Progenitor cell of endocrine pancreas (in vitro differentiated cells): ENCODE measurements at regions not wholly inside any gene's neighbourhood (a gene's known extent, or its start where the extent isn't known, plus 50 kb on each side); places are given as distances from the start of the nearest gene placed in this dataset.

Source experiments
- DNase-seq: peaks from one replicate; pipeline ENCODE4 v3.0.0; 2021; ENCODE audit warnings: low spot score; ENCODE audit not compliant: unreplicated experiment
- H3K27ac Mint-ChIP-seq: 2 replicates; pipeline ENCODE4 v1.8.0; 2021; ENCODE audit warnings: mild to moderate bottlenecking, moderate library complexity, mixed read lengths
- H3K27me3 Mint-ChIP-seq: 2 replicates; pipeline ENCODE4 v1.8.0; 2021; ENCODE audit warnings: mixed read lengths
- H3K36me3 Mint-ChIP-seq: 2 replicates; pipeline ENCODE4 v1.8.0; 2022; ENCODE audit warnings: mixed read lengths; ENCODE audit not compliant: insufficient read depth
- H3K4me1 Mint-ChIP-seq: 2 replicates; pipeline ENCODE4 v1.8.0; 2021; ENCODE audit warnings: low read depth, mixed read lengths
- H3K4me3 Mint-ChIP-seq: 2 replicates; pipeline ENCODE4 v1.8.0; 2021; ENCODE audit warnings: low read depth, mild to moderate bottlenecking, moderate library complexity, mixed read lengths
- H3K9me3 Mint-ChIP-seq: 2 replicates; pipeline ENCODE4 v1.8.0; 2021; ENCODE audit warnings: low read depth, mixed read lengths
- CTCF ChIP-seq: fragments of 200-600 bp; sonication (generic); IDR thresholded peaks from one replicate; pipeline ENCODE4 v1.5.0; 2021; ENCODE audit warnings: antibody characterized with exemption, mild to moderate bottlenecking; ENCODE audit not compliant: unreplicated experiment

DNA sequence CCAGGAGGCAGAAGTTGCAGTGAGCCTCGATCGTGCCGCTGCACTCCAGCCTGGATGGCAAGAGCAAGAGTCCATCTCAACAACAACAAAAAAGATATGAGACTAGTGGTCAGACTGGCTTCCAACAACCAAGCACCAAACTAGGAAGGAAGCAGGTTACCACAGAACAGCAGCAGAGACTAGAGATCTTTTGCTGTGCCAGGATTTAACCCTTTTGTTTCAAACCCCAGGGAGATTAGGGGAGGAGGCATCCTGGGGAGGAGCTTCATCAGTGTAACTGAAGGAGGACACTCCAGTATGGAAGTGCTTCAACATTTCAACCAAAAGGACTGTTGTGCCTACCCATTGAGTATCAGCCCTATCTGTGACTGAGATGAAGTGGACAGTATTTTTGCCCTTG is 240.3 kb downstream of the ZIC1 start:
- Mint-ChIP-seq H3K27ac (no peak overlapping the region), H3K4me3 (no peak overlapping the region), H3K9me3 (no peaks in the 10 kb centered on the region), H3K36me3 (no peaks in the 10 kb centered on the region), H3K4me1 (no peaks in the 10 kb centered on the region), H3K27me3 (no peaks in the 10 kb centered on the region)
- TF ChIP-seq CTCF, result no peak
- no peak for DNase-seq

DNA sequence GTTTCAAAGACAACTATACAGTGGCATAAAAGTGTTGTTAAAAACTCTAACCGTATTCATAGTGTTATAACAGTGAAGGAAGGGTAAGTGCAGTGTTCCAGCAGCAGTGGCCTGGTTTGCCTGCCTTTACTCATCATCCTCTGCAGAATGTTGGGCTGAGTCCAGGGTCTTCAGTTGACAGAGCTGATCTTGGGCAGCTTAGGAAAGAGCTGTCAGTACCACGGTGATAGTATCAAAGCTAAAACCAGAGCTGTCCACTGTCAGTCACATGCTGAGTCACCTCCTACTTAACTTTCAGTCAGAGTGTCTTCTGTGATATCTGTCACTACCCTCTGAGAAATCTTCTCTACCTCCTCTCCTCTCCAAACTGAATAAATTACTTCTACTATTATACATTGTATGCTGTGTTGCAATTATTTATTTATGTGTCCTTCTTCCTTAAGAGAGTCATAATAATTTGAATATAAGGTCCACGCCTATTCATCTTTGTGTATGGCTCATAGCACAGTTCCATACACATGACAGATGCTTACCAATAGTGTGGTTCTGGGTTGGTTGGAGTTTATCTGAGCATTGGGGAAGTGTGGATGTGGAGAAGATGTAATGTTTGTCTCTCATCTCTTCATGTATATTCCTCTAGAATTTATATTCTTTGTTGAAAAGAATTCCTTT is 242.1 kb downstream of the ZIC1 start:
- no peak for DNase-seq
- Mint-ChIP-seq H3K36me3 (no peaks in the 10 kb centered on the region), H3K27me3 (no peaks in the 10 kb centered on the region), H3K4me1 (no peaks in the 10 kb centered on the region), H3K27ac (no peak overlapping the region), H3K4me3 (no peak overlapping the region), H3K9me3 (no peaks in the 10 kb centered on the region)
- no peak for TF ChIP-seq CTCF

DNA sequence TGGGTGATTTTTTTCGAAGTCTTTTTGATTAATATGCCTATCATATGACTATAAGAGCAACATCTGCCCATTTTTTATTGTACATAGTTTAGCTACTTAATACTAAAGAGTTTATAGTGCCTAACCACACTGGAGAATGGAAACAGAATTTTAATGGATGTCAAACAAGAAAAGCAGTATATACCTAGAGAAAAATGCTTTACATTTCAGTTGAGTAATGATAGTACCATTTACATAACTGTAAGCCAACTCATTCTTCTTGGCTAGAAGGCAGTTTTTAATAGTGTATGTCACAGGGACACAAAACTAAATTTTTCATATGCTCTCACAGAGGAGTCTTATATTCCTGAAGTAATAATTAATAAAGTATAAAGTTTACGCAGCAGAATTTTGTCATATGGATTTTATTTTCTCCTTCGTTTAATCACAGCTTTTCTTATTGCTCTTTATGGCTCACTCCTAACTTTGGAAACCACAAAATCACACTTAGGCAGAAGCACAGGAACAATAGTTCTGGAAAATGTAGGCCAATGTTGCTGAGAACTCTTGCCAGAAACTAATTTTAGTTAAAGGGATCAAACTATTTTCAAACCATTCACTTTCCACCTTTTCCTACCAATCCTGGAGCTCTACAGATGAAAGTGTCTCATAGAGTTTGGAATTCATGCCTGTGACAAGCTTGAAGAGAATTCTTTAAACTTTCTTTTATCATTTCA is 243.6 kb downstream of the ZIC1 start:
- Mint-ChIP-seq H3K27ac (no peak overlapping the region), H3K9me3 (no peaks in the 10 kb centered on the region), H3K27me3 (no peaks in the 10 kb centered on the region), H3K36me3 (no peaks in the 10 kb centered on the region), H3K4me1 (no peaks in the 10 kb centered on the region), H3K4me3 (no peak overlapping the region)
- DNase-seq, result no peak
- TF ChIP-seq CTCF, result no peak

- Mint-ChIP-seq H3K27me3 (no peaks in the 10 kb centered on the region), H3K9me3 (no peaks in the 10 kb centered on the region), H3K4me3 (no peak overlapping the region), H3K36me3 (no peaks in the 10 kb centered on the region), H3K4me1 (no peaks in the 10 kb centered on the region), H3K27ac (no peak overlapping the region)
- no peak for DNase-seq
- no peak for TF ChIP-seq CTCF
Observed at GRCh38 chr3:147653367-147653923, 244.3 kb downstream of the ZIC1 start.

- Mint-ChIP-seq H3K27ac (no peak overlapping the region), H3K27me3 (no peaks in the 10 kb centered on the region), H3K9me3 (no peaks in the 10 kb centered on the region), H3K36me3 (no peaks in the 10 kb centered on the region), H3K4me3 (no peak overlapping the region), H3K4me1 (no peaks in the 10 kb centered on the region)
- TF ChIP-seq CTCF, result no peak
- DNase-seq, result no peak
Observed at GRCh38 chr3:147654827-147655226, 245.7 kb downstream of the ZIC1 start.
